IMR-90 (cell line): ENCODE measurements at regions not wholly inside any gene's neighbourhood (a gene's known extent, or its start where the extent isn't known, plus 50 kb on each side); places are given as distances from the start of the nearest gene placed in this dataset.

Experiments
- ATAC-seq: fragments of 200-7000 bp; cut with Tn5 transposase; 2 replicates; pipeline ENCODE4 v1.9.1; 2020; ENCODE audit warnings: low read depth, mild to moderate bottlenecking, moderate library complexity
- BruUV-seq: library from RNA; stranded (reverse); fragments of 400-500 nt; replicated peaks from 2 replicates; lab custom pipeline; 2021; lab: Mats Ljungman, UMichigan
- CTCF ChIA-PET: fragments of 300-600 bp; formaldehyde crosslinking; extraction: SDS; loops from one replicate; lab custom pipeline; 2021; ENCODE audit warnings: antibody characterized with exemption; lab: Yijun Ruan, JAX
- POLR2A ChIA-PET: fragments of 300-600 bp; sonication (Branson Sonifier 250); formaldehyde crosslinking; loops from one replicate; lab custom pipeline; 2022; ENCODE audit warnings: antibody characterized with exemption; ENCODE audit not compliant: unreplicated experiment; lab: Charles Lee
- DNase-seq: peaks from one replicate; pipeline ENCODE4 v3.0.0; 2013
- H2AFZ ChIP-seq: replicated peaks from 2 replicates; pipeline ENCODE3; 2013; ENCODE audit warnings: low read length, mild to moderate bottlenecking; ENCODE audit not compliant: poor library complexity
- H2AK5ac ChIP-seq: 2 replicates; pipeline ENCODE4 v1.6.1; 2013; ENCODE audit warnings: low read depth, low read length, inconsistent platforms
- H2AK9ac ChIP-seq: replicated peaks from 2 replicates; pipeline ENCODE3; 2013; ENCODE audit warnings: mild to moderate bottlenecking, low read depth, low read length, moderate library complexity; ENCODE audit not compliant: poor library complexity
- H2BK120ac ChIP-seq: 2 replicates; pipeline ENCODE4 v1.6.1; 2013; ENCODE audit warnings: low read depth, low read length, inconsistent platforms
- H2BK15ac ChIP-seq: 3 replicates; pipeline ENCODE4 v1.6.1; 2013; ENCODE audit warnings: low read depth, low read length, inconsistent platforms
- H2BK20ac ChIP-seq: 2 replicates; pipeline ENCODE4 v1.6.1; 2013; ENCODE audit warnings: low read depth, mild to moderate bottlenecking, inconsistent platforms, low read length, moderate library complexity
- H2BK5ac ChIP-seq: 2 replicates; pipeline ENCODE4 v1.6.1; 2013; ENCODE audit warnings: mild to moderate bottlenecking, low read depth, low read length, inconsistent platforms; ENCODE audit not compliant: poor library complexity, severe bottlenecking
- H3K14ac ChIP-seq: replicated peaks from 2 replicates; pipeline ENCODE4 v1.6.1; 2013; ENCODE audit warnings: low read depth, low read length, inconsistent platforms
- H3K18ac ChIP-seq: 2 replicates; pipeline ENCODE4 v1.6.1; 2013; ENCODE audit warnings: low read depth, low read length, control low read depth
- H3K23ac ChIP-seq: 2 replicates; pipeline ENCODE4 v1.6.1; 2013; ENCODE audit warnings: low read depth, low read length, inconsistent platforms
- H3K27ac ChIP-seq: 2 replicates; pipeline ENCODE4 v1.5.1; 2013; ENCODE audit warnings: mild to moderate bottlenecking, control low read depth, low read length; ENCODE audit not compliant: insufficient read depth
- H3K27me3 ChIP-seq: 2 replicates; pipeline ENCODE4 v1.6.1; 2013; ENCODE audit warnings: low read length; ENCODE audit not compliant: control insufficient read depth, insufficient read depth
- H3K36me3 ChIP-seq: 2 replicates; pipeline ENCODE4 v1.6.1; 2013; ENCODE audit warnings: low read length, mixed read lengths; ENCODE audit not compliant: control insufficient read depth, insufficient read depth
- H3K4ac ChIP-seq: 2 replicates; pipeline ENCODE4 v1.6.1; 2013; ENCODE audit warnings: low read depth, low read length, inconsistent platforms
- H3K4me1 ChIP-seq: 2 replicates; pipeline ENCODE4 v1.6.1; 2013; ENCODE audit warnings: low read length, mixed read lengths; ENCODE audit not compliant: control insufficient read depth, insufficient read depth
- H3K4me2 ChIP-seq: 2 replicates; pipeline ENCODE4 v1.6.1; 2013; ENCODE audit warnings: low read depth, mild to moderate bottlenecking, control low read depth, low read length, moderate library complexity
- H3K4me3 ChIP-seq: 2 replicates; pipeline ENCODE4 v1.5.1; 2013; ENCODE audit warnings: low read depth, mild to moderate bottlenecking, control low read depth, low read length, moderate library complexity; ENCODE audit not compliant: insufficient read depth
- H3K56ac ChIP-seq: 2 replicates; pipeline ENCODE4 v1.6.1; 2013; ENCODE audit warnings: low read length, inconsistent platforms; ENCODE audit not compliant: insufficient read depth; ENCODE audit errors: extremely low read depth
- H3K79me1 ChIP-seq, 2 experiments: 2 replicates each; pipeline ENCODE4 v1.6.1; 2013; ENCODE audit warnings: low read length in 2 of 2, inconsistent platforms in 1 of 2, low read depth in 1 of 2
- H3K9ac ChIP-seq: 2 replicates; pipeline ENCODE4 v1.6.1; 2013; ENCODE audit warnings: low read depth, low read length, control low read depth
- H3K9me1 ChIP-seq: 2 replicates; pipeline ENCODE4 v1.6.1; 2013; ENCODE audit warnings: low read length, inconsistent platforms; ENCODE audit not compliant: insufficient read depth
- H3K9me3 ChIP-seq: 2 replicates; pipeline ENCODE4 v1.6.1; 2013; ENCODE audit warnings: low read length; ENCODE audit not compliant: control insufficient read depth, insufficient read depth
- H4K20me1 ChIP-seq: 2 replicates; pipeline ENCODE4 v1.6.1; 2013; ENCODE audit warnings: low read length, inconsistent platforms; ENCODE audit not compliant: insufficient read depth
- H4K5ac ChIP-seq: 2 replicates; pipeline ENCODE4 v1.6.1; 2013; ENCODE audit warnings: mild to moderate bottlenecking, low read depth, low read length, control low read depth
- H4K8ac ChIP-seq, 2 experiments: 2 replicates each; pipeline ENCODE4 v1.6.1; 2013; ENCODE audit warnings: low read depth in 2 of 2, low read length in 2 of 2, control low read depth in 1 of 2, inconsistent platforms in 1 of 2
- H4K91ac ChIP-seq: 2 replicates; pipeline ENCODE4 v1.6.1; 2013; ENCODE audit warnings: low read depth, low read length, inconsistent platforms; ENCODE audit not compliant: insufficient read depth
- BHLHE40 ChIP-seq: fragments of 150-350 bp; IDR thresholded peaks from 2 replicates; pipeline ENCODE4 v1.6.1; 2016; ENCODE audit warnings: mild to moderate bottlenecking, low read depth, low read length
- CEBPB ChIP-seq: IDR thresholded peaks from 2 replicates; pipeline ENCODE4 v1.6.1; 2012; ENCODE audit warnings: low read depth, low read length, improper control_type of control experiment
- CHD1 ChIP-seq: IDR thresholded peaks from 2 replicates; pipeline ENCODE4 v1.6.1; 2012; ENCODE audit warnings: low read depth, low read length, improper control_type of control experiment
- CTCF ChIP-seq: conservative IDR thresholded peaks from 2 replicates; pipeline ENCODE4 v1.5.1; 2012; ENCODE audit warnings: mild to moderate bottlenecking, low read depth, low read length, improper control_type of control experiment
- FOS ChIP-seq: fragments of 150-350 bp; IDR thresholded peaks from 2 replicates; pipeline ENCODE4 v1.6.1; 2016; ENCODE audit warnings: low read depth, low read length
- MAFK ChIP-seq: IDR thresholded peaks from 2 replicates; pipeline ENCODE4 v1.6.1; 2012; ENCODE audit warnings: low read depth, low read length, improper control_type of control experiment
- MAZ ChIP-seq: IDR thresholded peaks from 2 replicates; pipeline ENCODE4 v1.6.1; 2012; ENCODE audit warnings: low read depth, mild to moderate bottlenecking, low read length, improper control_type of control experiment, moderate library complexity, borderline replicate concordance
- MXI1 ChIP-seq: IDR thresholded peaks from 2 replicates; pipeline ENCODE4 v1.6.1; 2012; ENCODE audit warnings: low read depth, mild to moderate bottlenecking, low read length, moderate library complexity, borderline replicate concordance
- NFE2L2 ChIP-seq: fragments of 150-350 bp; IDR thresholded peaks from 2 replicates; pipeline ENCODE4 v1.6.1; 2016; ENCODE audit warnings: low read depth, mild to moderate bottlenecking, low read length
- POLR2A ChIP-seq: IDR thresholded peaks from 2 replicates; pipeline ENCODE4 v1.6.1; 2012; ENCODE audit warnings: mild to moderate bottlenecking, low read depth, low read length
- RAD21 ChIP-seq: IDR thresholded peaks from 2 replicates; pipeline ENCODE4 v1.6.1; 2012; ENCODE audit warnings: low read length, improper control_type of control experiment
- RCOR1 ChIP-seq: IDR thresholded peaks from 2 replicates; pipeline ENCODE4 v1.6.1; 2012; ENCODE audit warnings: mild to moderate bottlenecking, low read length, improper control_type of control experiment; ENCODE audit not compliant: insufficient replicate concordance
- RFX5 ChIP-seq: IDR thresholded peaks from 2 replicates; pipeline ENCODE4 v1.8.0; 2012; ENCODE audit warnings: low read depth, mild to moderate bottlenecking, low read length, moderate library complexity
- SMC3 ChIP-seq: fragments of 150-350 bp; IDR thresholded peaks from 2 replicates; pipeline ENCODE4 v1.6.1; 2016; ENCODE audit warnings: low read depth, mild to moderate bottlenecking, antibody characterized with exemption, low read length, moderate library complexity
- WGBS, 2 experiments: methylation state at CpG; one replicate each; pipeline versions ENCODE4 v1.1.5 to v1.1.7; 2013; ENCODE audit warnings: missing lambda C conversion rate in 2 of 2; ENCODE audit not compliant: insufficient read length in 1 of 2; ENCODE audit errors: extremely low coverage in 2 of 2; 5-methylcytosine and 5-hydroxymethylcytosine counted together
- dilution Hi-C: fragments of 300-500 bp; cut with HindIII; formaldehyde crosslinking; loops from one replicate; pipeline ENCODE4 v1.14.3; 2018; ENCODE audit warnings: low sequenced_read_pairs; ENCODE audit not compliant: unreplicated experiment
- in situ Hi-C: fragments of 300-500 bp; cut with MboI; formaldehyde crosslinking; loops from 3 replicates; pipeline ENCODE4 v1.14.3; 2019; ENCODE audit warnings: low sequenced_read_pairs, inconsistent platforms, mixed read lengths
- intact Hi-C: fragments of 100-400 bp; cut with micrococcal nuclease; formaldehyde crosslinking; loops from 2 replicates; pipeline ENCODE4 v1.10.0; 2022
- TF ChIP-seq, protein P1 (sequence below): fragments of 150-350 bp; IDR thresholded peaks from 2 replicates; pipeline ENCODE4 v1.6.1; 2017; ENCODE audit warnings: mild to moderate bottlenecking, antibody characterized with exemption, low read length, low read depth
- TF ChIP-seq, protein P2 (sequence below): fragments of 150-350 bp; IDR thresholded peaks from 2 replicates; pipeline ENCODE4 v1.6.1; 2016; ENCODE audit warnings: low read depth, mild to moderate bottlenecking, low read length, moderate library complexity, borderline replicate concordance

DNA sequence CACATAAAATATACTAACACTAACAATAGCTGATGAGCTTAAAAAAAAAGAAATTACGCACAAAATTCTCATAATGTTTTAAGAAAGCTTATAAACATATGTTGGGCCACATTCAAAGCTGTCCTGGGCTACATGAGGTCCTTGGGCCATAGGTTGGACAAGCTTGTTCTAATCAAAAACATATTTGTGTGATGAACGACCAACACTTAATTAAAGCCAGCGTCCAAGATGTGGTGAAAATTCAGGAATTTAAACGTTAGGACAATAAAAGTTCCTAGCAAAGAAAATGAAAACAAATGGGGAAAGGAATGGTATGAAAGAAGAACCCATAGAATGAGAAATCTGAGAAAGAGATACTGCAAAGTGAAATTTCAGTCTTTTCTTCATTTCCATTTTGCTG, 429.6 kb upstream of the DMAC1 start:
- ChIA-PET POLR2A (no interaction called here), CTCF (no interaction called here)
- BruUV-seq, result no TSS peak
- peaks cover 2% of the 10 kb centered on the region; the same call in 1 of the 2 replicates for H3K9me3 ChIP-seq
- no peaks in the 10 kb centered on the region for H3K79me1 ChIP-seq
- H2AFZ ChIP-seq, result no peak overlapping the region
- no peaks in the 10 kb centered on the region for H3K36me3 ChIP-seq
- no peaks in the 10 kb centered on the region for H3K9me1 ChIP-seq
- H2BK5ac ChIP-seq, result no peak overlapping the region
- no peak overlapping the region for H4K91ac ChIP-seq
- H3K23ac ChIP-seq, result no peak overlapping the region
- no peak overlapping the region for H2BK120ac ChIP-seq
- ATAC-seq (no peak), DNase-seq (no peak)
- no peaks in the 10 kb centered on the region for H3K27me3 ChIP-seq
- H3K4me3 ChIP-seq, result no peak overlapping the region
- no peak overlapping the region for H3K14ac ChIP-seq
- H3K27ac ChIP-seq, result no peak overlapping the region
- no peak overlapping the region for H3K18ac ChIP-seq
- H3K56ac ChIP-seq, result no peak overlapping the region
- no peaks in the 10 kb centered on the region for H3K4me1 ChIP-seq
- H2AK9ac ChIP-seq, result no peak overlapping the region
- H3K4me2 ChIP-seq, result no peak overlapping the region
- dilution Hi-C loops, result no loop called here
- no peaks in the 10 kb centered on the region for H4K20me1 ChIP-seq
- no peak overlapping the region for H4K5ac ChIP-seq
- no peak overlapping the region for H2BK15ac ChIP-seq
- H2BK20ac ChIP-seq, result no peak overlapping the region
- H3K4ac ChIP-seq, result no peak overlapping the region
- in situ Hi-C loops, result no loop called here
- H2AK5ac ChIP-seq, result no peak overlapping the region
- TF ChIP-seq RFX5 (no peak), BHLHE40 (no peak), RAD21 (no peak), CHD1 (no peak), MAFK (no peak), MXI1 (no peak), CEBPB (no peak), CTCF (no peak), RCOR1 (no peak), MAZ (no peak), NFE2L2 (no peak), POLR2A (no peak), SMC3 (no peak), FOS (no peak)
- TF ChIP-seq, protein P1, sequence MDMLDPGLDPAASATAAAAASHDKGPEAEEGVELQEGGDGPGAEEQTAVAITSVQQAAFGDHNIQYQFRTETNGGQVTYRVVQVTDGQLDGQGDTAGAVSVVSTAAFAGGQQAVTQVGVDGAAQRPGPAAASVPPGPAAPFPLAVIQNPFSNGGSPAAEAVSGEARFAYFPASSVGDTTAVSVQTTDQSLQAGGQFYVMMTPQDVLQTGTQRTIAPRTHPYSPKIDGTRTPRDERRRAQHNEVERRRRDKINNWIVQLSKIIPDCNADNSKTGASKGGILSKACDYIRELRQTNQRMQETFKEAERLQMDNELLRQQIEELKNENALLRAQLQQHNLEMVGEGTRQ, result no peak
- TF ChIP-seq, protein P2, sequence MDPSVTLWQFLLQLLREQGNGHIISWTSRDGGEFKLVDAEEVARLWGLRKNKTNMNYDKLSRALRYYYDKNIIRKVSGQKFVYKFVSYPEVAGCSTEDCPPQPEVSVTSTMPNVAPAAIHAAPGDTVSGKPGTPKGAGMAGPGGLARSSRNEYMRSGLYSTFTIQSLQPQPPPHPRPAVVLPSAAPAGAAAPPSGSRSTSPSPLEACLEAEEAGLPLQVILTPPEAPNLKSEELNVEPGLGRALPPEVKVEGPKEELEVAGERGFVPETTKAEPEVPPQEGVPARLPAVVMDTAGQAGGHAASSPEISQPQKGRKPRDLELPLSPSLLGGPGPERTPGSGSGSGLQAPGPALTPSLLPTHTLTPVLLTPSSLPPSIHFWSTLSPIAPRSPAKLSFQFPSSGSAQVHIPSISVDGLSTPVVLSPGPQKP, result no peak
- no CpG with 5 or more reads among the region's 4 CpGs for WGBS, 2 experiments
- intact Hi-C loops, result no loop called here
- no peak overlapping the region for H3K9ac ChIP-seq
- H4K8ac ChIP-seq, result no peak overlapping the region
